ENCODE measurements at regions not wholly inside any gene's neighbourhood (a gene's known extent, or its start where the extent isn't known, plus 50 kb on each side); places are given as distances from the start of the nearest gene placed in this dataset.

DNA sequence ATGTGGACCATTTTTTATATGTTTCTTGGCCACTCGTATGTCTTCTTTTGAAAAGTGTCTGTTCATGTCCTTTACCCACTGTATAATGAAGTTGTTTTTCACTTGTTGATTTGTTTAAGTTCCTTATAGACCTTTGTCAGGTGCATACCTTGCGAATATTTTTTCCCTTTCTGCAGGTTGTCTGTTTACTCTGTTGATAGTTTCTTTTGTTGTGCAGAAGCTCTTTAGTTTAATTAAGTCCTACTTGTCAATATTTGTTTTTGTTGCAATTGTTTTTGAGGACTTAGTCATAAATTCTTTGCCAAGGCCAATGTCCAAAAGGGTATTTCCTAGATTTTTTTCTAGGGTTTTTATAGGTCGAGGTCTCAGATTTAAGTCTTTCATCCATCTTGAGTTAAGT is 66.2 kb downstream of the UNC5CL start (continued):
- TF ChIP-seq FIP1L1 (IDR thresholded peaks at IDR 0.05; ENCODE audit: borderline replicate concordance, insufficient read depth, low read depth, low read length), result no peak
- TF ChIP-seq, protein P1, sequence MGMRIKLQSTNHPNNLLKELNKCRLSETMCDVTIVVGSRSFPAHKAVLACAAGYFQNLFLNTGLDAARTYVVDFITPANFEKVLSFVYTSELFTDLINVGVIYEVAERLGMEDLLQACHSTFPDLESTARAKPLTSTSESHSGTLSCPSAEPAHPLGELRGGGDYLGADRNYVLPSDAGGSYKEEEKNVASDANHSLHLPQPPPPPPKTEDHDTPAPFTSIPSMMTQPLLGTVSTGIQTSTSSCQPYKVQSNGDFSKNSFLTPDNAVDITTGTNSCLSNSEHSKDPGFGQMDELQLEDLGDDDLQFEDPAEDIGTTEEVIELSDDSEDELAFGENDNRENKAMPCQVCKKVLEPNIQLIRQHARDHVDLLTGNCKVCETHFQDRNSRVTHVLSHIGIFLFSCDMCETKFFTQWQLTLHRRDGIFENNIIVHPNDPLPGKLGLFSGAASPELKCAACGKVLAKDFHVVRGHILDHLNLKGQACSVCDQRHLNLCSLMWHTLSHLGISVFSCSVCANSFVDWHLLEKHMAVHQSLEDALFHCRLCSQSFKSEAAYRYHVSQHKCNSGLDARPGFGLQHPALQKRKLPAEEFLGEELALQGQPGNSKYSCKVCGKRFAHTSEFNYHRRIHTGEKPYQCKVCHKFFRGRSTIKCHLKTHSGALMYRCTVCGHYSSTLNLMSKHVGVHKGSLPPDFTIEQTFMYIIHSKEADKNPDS (CRISPR knock-in tag; IDR thresholded peaks at IDR 0.05), result no peak
- TF ChIP-seq ELF4 (CRISPR knock-in tag; IDR thresholded peaks at IDR 0.05; ENCODE audit: borderline replicate concordance), result no peak
- TF ChIP-seq, protein P2, sequence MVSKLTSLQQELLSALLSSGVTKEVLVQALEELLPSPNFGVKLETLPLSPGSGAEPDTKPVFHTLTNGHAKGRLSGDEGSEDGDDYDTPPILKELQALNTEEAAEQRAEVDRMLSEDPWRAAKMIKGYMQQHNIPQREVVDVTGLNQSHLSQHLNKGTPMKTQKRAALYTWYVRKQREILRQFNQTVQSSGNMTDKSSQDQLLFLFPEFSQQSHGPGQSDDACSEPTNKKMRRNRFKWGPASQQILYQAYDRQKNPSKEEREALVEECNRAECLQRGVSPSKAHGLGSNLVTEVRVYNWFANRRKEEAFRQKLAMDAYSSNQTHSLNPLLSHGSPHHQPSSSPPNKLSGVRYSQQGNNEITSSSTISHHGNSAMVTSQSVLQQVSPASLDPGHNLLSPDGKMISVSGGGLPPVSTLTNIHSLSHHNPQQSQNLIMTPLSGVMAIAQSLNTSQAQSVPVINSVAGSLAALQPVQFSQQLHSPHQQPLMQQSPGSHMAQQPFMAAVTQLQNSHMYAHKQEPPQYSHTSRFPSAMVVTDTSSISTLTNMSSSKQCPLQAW (CRISPR knock-in tag; IDR thresholded peaks at IDR 0.05), result no peak
- TF ChIP-seq KAT7 (CRISPR knock-in tag; IDR thresholded peaks at IDR 0.05; ENCODE audit: borderline replicate concordance), result no peak
- TF ChIP-seq ZNF468 (CRISPR knock-in tag; IDR thresholded peaks at IDR 0.05), result no peak
- TF ChIP-seq ZBTB7A (CRISPR knock-in tag; IDR thresholded peaks at IDR 0.05), result no peak
- TF ChIP-seq HNF4A (CRISPR knock-in tag; IDR thresholded peaks at IDR 0.05), result peak; percentile 32; the same call in 1 of the 2 replicates

DNA sequence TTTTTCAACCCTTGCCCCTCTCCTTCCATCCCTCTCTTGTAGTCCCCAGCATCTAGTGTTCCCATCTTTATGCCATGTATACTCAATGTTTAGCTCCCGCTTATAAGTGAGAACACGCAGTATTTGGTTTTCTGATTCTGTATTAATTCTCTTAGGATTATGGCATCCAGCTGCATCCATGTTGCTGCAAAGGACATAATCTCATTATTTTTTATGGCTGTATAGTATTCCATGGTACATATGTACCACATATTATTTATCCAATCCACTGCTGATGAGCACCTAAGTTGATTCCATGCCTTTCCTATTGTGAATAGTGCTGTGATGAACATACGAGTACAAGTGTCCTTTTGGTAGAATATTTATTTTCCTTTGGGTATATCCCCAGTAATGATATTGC is 66.8 kb downstream of the UNC5CL start:
- Histone ChIP-seq H3K4me2 (ENCODE audit: low read depth, low read length) (no peak overlapping the region), H3K9ac (ENCODE audit: insufficient read depth, low read depth, low read length) (no peak overlapping the region), H3K4me1 (ENCODE audit: insufficient read depth, low read length) (peaks cover 32% of the 10 kb centered on the region), H3K4me3 (replicated peaks in 1 of 3; ENCODE audit: insufficient read depth in 1 of 3, low read depth in 2 of 3, low read length in 3 of 3) (no peak overlapping the region), H3K9me3 (ENCODE audit: low read length) (no peaks in the 10 kb centered on the region), H3K79me2 (ENCODE audit: insufficient read depth, low read length) (no peaks in the 10 kb centered on the region), H2AFZ (ENCODE audit: low read length) (no peak overlapping the region), H4K20me1 (ENCODE audit: insufficient read depth, low read length) (no peaks in the 10 kb centered on the region), H3K27ac (ENCODE audit: extremely low read length, insufficient read depth, low read length) (no peak overlapping the region), H3K27me3 (ENCODE audit: control insufficient read depth in 1 of 2, insufficient read depth in 2 of 2, low read length in 2 of 2) (no peaks in the 10 kb centered on the region), H3K36me3 (replicated peaks in 1 of 2; ENCODE audit: control insufficient read depth in 1 of 2, insufficient read depth in 2 of 2, low read length in 2 of 2) (no peaks in the 10 kb centered on the region)
- ChIA-PET CTCF (ENCODE audit: low intra/inter-chr PET ratio, low total read pairs) (no interaction called here), POLR2A (interaction anchor here (0.9 to 1.2 kb wide), 2 partner anchors 20 to 100 kb away, joined by 3 read pairs; partner anchors contain the start of genes NFYA and OARD1)
- intact Hi-C loops (cut with micrococcal nuclease; ENCODE audit: unreplicated experiment) (no loop called here), in situ Hi-C loops (cut with HindIII; ENCODE audit: extremely low pct_ligation_motif_present, low pct_unique_long_range_greater_than_20kb) (no loop called here)
- BruUV-seq (replicated peaks), result no TSS peak
- DNase-seq (ENCODE audit: low spot score), result no peak
- ATAC-seq, result no peak
- 94% methylated on average over 3 of the region's 3 CpGs for WGBS (ENCODE audit: low lambda C conversion rate)
- FAIRE-seq, result no peak
- TF ChIP-seq ZIK1 (CRISPR knock-in tag; IDR thresholded peaks at IDR 0.05; ENCODE audit: borderline replicate concordance, low read depth) (no peak), PAF1 (CRISPR knock-in tag; IDR thresholded peaks at IDR 0.05) (no peak), ATF7-NPFF (CRISPR knock-in tag; IDR thresholded peaks at IDR 0.05; ENCODE audit: low read depth) (no peak), ZNF790 (CRISPR knock-in tag; IDR thresholded peaks at IDR 0.05; ENCODE audit: borderline replicate concordance) (no peak)
- TF ChIP-seq, protein P3, sequence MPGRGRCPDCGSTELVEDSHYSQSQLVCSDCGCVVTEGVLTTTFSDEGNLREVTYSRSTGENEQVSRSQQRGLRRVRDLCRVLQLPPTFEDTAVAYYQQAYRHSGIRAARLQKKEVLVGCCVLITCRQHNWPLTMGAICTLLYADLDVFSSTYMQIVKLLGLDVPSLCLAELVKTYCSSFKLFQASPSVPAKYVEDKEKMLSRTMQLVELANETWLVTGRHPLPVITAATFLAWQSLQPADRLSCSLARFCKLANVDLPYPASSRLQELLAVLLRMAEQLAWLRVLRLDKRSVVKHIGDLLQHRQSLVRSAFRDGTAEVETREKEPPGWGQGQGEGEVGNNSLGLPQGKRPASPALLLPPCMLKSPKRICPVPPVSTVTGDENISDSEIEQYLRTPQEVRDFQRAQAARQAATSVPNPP (CRISPR knock-in tag; IDR thresholded peaks at IDR 0.05), result no peak
